Caki2 (cell line): ENCODE measurements at regions not wholly inside any gene's neighbourhood (a gene's known extent, or its start where the extent isn't known, plus 50 kb on each side); places are given as distances from the start of the nearest gene placed in this dataset.

Experiments
- DNase-seq: peaks from one replicate; pipeline ENCODE4 v3.0.0-alpha.2; 2015; ENCODE audit warnings: low read depth
- in situ Hi-C: cut with HindIII; loops from 2 replicates; pipeline ENCODE4 v1.10.0; 2016; ENCODE audit warnings: low sequenced_read_pairs, low pct_unique_long_range_greater_than_20kb, mixed read lengths

- in situ Hi-C loops = loop anchor here (25.0 kb wide), 1 partner anchor 161 kb away; no protein-coding TSS in a partner anchor
- DNase-seq = no peak
These were observed 75.4 kb downstream of the CDC7 start for GRCh38 chr1:91575909-91576519.

- in situ Hi-C loops = loop anchor here (25.0 kb wide), 1 partner anchor 159 kb away; no protein-coding TSS in a partner anchor
- DNase-seq = no peak
These were observed 77.9 kb downstream of the CDC7 start for GRCh38 chr1:91578320-91579109.

DNA sequence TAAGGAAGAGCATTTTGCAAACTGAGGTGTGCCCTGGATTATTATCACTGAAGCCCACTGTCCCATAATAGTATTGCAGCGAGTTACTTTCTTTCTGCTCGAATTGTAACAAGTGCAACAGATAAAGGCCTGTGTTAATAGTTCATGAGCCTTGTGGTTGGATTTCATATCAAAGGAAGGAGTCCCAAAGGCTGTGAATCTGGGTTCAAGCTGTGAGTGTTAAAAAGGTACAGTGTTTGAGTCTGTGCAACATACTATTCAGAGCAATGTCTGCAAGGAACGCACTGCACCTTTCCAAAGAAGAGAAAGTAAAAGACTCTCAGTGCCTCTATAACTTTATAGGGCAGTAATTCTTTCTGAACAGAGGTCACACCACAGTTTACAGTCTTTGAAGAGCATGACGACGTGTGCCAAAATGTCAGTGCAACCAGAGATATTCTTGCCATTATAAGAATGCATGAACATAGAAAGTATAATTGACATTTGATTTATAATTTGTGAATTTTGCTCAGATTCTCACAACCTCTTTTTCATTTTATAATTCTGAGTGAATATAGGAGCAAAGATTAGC, 79.1 kb downstream of the CDC7 start:
- in situ Hi-C loops = loop anchor here (25.0 kb wide), 1 partner anchor 158 kb away; no protein-coding TSS in a partner anchor
- DNase-seq = no peak

GRCh38 chr1:91582431-91582921, 81.8 kb downstream of the CDC7 start:
- in situ Hi-C loops = loop anchor here (25.0 kb wide), 1 partner anchor 155 kb away; no protein-coding TSS in a partner anchor
- DNase-seq = peak; percentile 50

- in situ Hi-C loops = loop anchor here (25.0 kb wide), 1 partner anchor 154 kb away; no protein-coding TSS in a partner anchor
- DNase-seq = no peak
These were observed 82.7 kb downstream of the CDC7 start for GRCh38 chr1:91583326-91583755.

GRCh38 chr1:91584309-91584708, 83.7 kb downstream of the CDC7 start:
- in situ Hi-C loops = loop anchor here (25.0 kb wide), 1 partner anchor 153 kb away; no protein-coding TSS in a partner anchor
- DNase-seq = no peak

GRCh38 chr1:91584878-91585277, 84.2 kb downstream of the CDC7 start:
- in situ Hi-C loops = loop anchor here (25.0 kb wide), 1 partner anchor 152 kb away; no protein-coding TSS in a partner anchor
- no peak for DNase-seq

- in situ Hi-C loops = loop anchor here (25.0 kb wide), 1 partner anchor 152 kb away; no protein-coding TSS in a partner anchor
- no peak for DNase-seq
These were observed 84.9 kb downstream of the CDC7 start for GRCh38 chr1:91585502-91585901.

DNA sequence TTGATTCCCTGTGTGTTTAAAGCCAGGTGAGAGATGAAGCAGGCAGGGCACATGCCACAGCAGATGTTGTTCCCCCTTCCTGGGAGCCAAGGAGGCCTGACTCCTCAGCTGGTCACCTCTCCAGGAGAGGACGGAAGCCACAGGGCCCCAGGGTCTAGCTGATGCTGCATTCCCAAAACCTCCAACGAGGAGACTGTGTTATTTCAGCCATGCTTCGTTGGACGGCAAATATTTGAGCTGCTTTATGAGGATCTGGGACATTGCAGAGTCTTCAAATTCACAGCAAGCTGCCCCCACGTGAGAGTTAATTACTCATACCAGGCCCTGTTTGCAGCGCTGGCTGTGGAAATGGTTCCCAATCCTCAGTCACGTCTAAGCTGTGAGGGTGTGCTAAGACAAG, 85.3 kb downstream of the CDC7 start:
- DNase-seq = peak; percentile 87
- in situ Hi-C loops = loop anchor here (25.0 kb wide), 1 partner anchor 151 kb away; no protein-coding TSS in a partner anchor

- in situ Hi-C loops = loop anchor here (25.0 kb wide), 1 partner anchor 148 kb away; no protein-coding TSS in a partner anchor
- DNase-seq = no peak
These were observed 88.8 kb downstream of the CDC7 start for GRCh38 chr1:91589437-91589836.

- in situ Hi-C loops = loop anchor here (25.0 kb wide), 1 partner anchor 146 kb away; no protein-coding TSS in a partner anchor
- DNase-seq = no peak
These were observed 90.7 kb downstream of the CDC7 start for GRCh38 chr1:91591175-91591974.

DNA sequence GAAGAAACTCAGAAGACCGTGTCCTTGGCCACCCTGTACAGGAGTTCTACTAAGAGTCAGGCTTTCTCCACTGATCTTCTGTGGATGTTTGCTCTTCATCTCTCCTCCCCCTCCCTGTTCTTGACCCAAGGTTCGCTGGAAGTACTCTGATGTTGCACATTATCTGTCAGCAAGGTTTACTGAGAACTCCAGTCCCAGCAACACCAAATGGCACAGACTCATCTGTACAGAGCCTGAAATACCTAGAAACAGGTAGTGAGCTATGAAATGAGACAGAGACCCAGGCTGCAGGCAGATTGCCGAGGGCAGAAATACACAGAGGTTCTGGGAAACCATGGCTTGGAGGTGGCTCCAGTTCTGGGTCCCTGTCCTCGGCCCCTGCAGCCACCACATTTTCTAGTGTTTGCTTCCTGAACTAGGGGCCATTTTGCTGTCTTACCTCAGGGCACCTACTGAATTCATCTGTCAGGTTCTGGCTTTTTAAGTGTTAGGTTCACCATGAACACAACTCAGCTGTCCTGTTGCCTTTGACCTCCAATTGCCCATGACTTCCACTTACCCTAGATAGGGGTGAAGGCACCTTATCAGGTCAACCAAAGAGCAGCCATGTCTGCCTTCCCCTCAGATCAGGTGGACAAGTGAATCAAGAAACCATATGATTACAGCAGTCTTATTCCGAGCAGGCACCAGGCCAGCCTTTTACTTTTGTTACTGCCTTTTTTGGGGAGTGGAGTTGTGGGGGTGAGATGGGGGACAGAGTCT, 92.2 kb downstream of the CDC7 start:
- in situ Hi-C loops = loop anchor here (25.0 kb wide), 1 partner anchor 144 kb away; no protein-coding TSS in a partner anchor
- DNase-seq = no peak

DNA sequence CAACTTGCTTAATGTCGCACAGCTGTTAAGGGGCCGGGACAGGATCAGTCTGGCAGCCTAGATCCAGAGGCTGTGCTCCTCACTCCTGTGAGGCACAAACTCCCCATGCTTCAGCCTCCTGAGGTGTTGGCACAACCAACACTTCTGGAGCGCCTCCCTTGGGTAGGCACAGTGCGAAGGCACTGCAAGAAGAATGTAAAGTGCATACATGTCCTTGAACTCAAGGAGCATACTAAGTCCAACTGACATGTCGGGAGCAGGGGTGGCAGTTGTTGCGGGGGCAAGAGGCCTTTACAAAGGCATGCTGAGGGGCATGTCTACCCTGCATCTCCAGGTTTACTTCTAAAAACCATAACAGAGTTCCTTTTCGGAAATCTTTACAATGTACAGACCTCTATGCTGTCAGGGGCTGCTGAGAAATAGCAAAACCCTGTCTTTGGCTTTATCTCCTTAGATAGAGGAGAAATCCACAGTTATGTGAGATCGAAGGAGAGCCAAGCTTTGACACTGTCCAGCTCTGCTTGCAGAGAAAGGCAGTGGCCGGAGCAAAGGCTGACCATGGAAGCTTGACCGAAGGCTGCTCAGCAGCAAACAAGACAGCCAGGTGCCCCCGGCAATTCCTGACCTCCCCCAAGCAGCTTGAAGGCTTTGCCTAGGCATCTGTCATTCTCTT, 93.9 kb downstream of the CDC7 start:
- no peak for DNase-seq
- in situ Hi-C loops = loop anchor here (25.0 kb wide), 1 partner anchor 143 kb away; no protein-coding TSS in a partner anchor

GRCh38 chr1:91596474-91596873, 95.8 kb downstream of the CDC7 start:
- in situ Hi-C loops = loop anchor here (25.0 kb wide), 1 partner anchor 141 kb away; no protein-coding TSS in a partner anchor
- DNase-seq = no peak

DNA sequence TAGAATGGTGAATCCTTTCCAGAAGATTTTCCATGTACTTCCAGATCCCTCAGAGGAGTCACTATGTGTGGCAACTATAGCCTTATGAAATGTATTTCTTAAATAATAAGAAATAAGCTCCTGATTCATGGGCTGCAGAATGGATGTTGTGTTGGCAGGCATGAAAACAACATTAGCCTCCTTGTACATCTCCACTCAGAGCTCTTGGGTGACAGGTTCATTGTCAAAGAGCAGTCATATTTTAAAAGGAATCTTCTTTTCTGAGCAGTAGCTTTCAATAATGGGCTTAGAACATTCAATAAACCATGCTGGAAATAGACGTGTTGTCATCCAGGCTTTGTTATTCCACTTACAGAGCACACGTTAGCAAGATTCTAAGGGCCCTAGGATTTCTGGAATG, 96.6 kb downstream of the CDC7 start:
- in situ Hi-C loops = loop anchor here (25.0 kb wide), 1 partner anchor 140 kb away; no protein-coding TSS in a partner anchor

More for the DNA sequence above, 96.6 kb downstream of the CDC7 start:
- DNase-seq = no peak
